ENCODE measurements at regions not wholly inside any gene's neighbourhood (a gene's known extent, or its start where the extent isn't known, plus 50 kb on each side); places are given as distances from the start of the nearest gene placed in this dataset.

GRCh38 chr12:46468160-46468559 lies 95.6 kb upstream of the SLC38A2 start:
- ATAC-seq (ENCODE audit: insufficient read depth, low FRiP score) (no peak), DNase-seq (no peak)
- Histone ChIP-seq H3K27ac (ENCODE audit: low read depth in 1 of 2, low read length in 1 of 2) (peak overlapping the region in 1 of 2 donors; percentile 70), H3K9ac (ENCODE audit: insufficient read depth in 1 of 2, low read length in 2 of 2) (no peak overlapping the region), H3K27me3 (ENCODE audit: control insufficient read depth in 3 of 3, insufficient read depth in 3 of 3, low read length in 2 of 3) (no peaks in the 10 kb centered on the region), H3K4me1 (ENCODE audit: control insufficient read depth in 5 of 5, insufficient read depth in 5 of 5, low read length in 5 of 5) (peaks cover 3 to 29% (median 15%) of the 10 kb centered on the region in 5 donors), H3K36me3 (ENCODE audit: control insufficient read depth in 4 of 4, insufficient read depth in 4 of 4, low read length in 4 of 4) (no peaks in the 10 kb centered on the region), H3K9me3 (ENCODE audit: control insufficient read depth in 4 of 4, insufficient read depth in 3 of 4, low read length in 3 of 4) (no peaks in the 10 kb centered on the region), H3K4me3 (no peak overlapping the region)
- 76 to 84% methylated on average over 6 of the region's 6 CpGs for WGBS, 2 donors
- TF ChIP-seq, protein P1, sequence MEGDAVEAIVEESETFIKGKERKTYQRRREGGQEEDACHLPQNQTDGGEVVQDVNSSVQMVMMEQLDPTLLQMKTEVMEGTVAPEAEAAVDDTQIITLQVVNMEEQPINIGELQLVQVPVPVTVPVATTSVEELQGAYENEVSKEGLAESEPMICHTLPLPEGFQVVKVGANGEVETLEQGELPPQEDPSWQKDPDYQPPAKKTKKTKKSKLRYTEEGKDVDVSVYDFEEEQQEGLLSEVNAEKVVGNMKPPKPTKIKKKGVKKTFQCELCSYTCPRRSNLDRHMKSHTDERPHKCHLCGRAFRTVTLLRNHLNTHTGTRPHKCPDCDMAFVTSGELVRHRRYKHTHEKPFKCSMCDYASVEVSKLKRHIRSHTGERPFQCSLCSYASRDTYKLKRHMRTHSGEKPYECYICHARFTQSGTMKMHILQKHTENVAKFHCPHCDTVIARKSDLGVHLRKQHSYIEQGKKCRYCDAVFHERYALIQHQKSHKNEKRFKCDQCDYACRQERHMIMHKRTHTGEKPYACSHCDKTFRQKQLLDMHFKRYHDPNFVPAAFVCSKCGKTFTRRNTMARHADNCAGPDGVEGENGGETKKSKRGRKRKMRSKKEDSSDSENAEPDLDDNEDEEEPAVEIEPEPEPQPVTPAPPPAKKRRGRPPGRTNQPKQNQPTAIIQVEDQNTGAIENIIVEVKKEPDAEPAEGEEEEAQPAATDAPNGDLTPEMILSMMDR (IDR thresholded peaks at IDR 0.05; ENCODE audit: control extremely low read depth, extremely low read depth) = no peak

- ATAC-seq (ENCODE audit: insufficient read depth, low FRiP score) = no peak
These were observed 92.7 kb upstream of the SLC38A2 start for GRCh38 chr12:46465307-46465706.

GRCh38 chr12:46464863-46465262 lies 92.3 kb upstream of the SLC38A2 start:
- no peak overlapping the region for H3K27ac ChIP-seq (ENCODE audit: low read depth in 1 of 2, low read length in 1 of 2)
- no peak overlapping the region for H3K9ac ChIP-seq (ENCODE audit: insufficient read depth in 1 of 2, low read length in 2 of 2)
- DNase-seq (no peak), ATAC-seq (ENCODE audit: insufficient read depth, low FRiP score) (no peak)
- no peaks in the 10 kb centered on the region for H3K27me3 ChIP-seq (ENCODE audit: control insufficient read depth in 3 of 3, insufficient read depth in 3 of 3, low read length in 2 of 3)
- 98 to 99% methylated on average over 3 of the region's 3 CpGs for WGBS, 2 donors
- no peak overlapping the region for H3K4me3 ChIP-seq
- peaks cover 6 to 33% (median 18%) of the 10 kb centered on the region in 5 donors for H3K4me1 ChIP-seq (ENCODE audit: control insufficient read depth in 5 of 5, insufficient read depth in 5 of 5, low read length in 5 of 5)
- no peaks in the 10 kb centered on the region for H3K36me3 ChIP-seq (ENCODE audit: control insufficient read depth in 4 of 4, insufficient read depth in 4 of 4, low read length in 4 of 4)
- TF ChIP-seq, protein P1 (IDR thresholded peaks at IDR 0.05; ENCODE audit: control extremely low read depth, extremely low read depth) = no peak
- no peaks in the 10 kb centered on the region for H3K9me3 ChIP-seq (ENCODE audit: control insufficient read depth in 4 of 4, insufficient read depth in 3 of 4, low read length in 3 of 4)

More at GRCh38 chr12:46465307-46465706, 92.7 kb upstream of the SLC38A2 start:
- Histone ChIP-seq H3K27ac (ENCODE audit: low read depth in 1 of 2, low read length in 1 of 2) (peak overlapping the region in 1 of 2 donors; percentile 50), H3K9ac (ENCODE audit: insufficient read depth in 1 of 2, low read length in 2 of 2) (no peak overlapping the region), H3K9me3 (ENCODE audit: control insufficient read depth in 4 of 4, insufficient read depth in 3 of 4, low read length in 3 of 4) (no peaks in the 10 kb centered on the region), H3K4me3 (no peak overlapping the region), H3K36me3 (ENCODE audit: control insufficient read depth in 4 of 4, insufficient read depth in 4 of 4, low read length in 4 of 4) (no peaks in the 10 kb centered on the region), H3K27me3 (ENCODE audit: control insufficient read depth in 3 of 3, insufficient read depth in 3 of 3, low read length in 2 of 3) (no peaks in the 10 kb centered on the region), H3K4me1 (ENCODE audit: control insufficient read depth in 5 of 5, insufficient read depth in 5 of 5, low read length in 5 of 5) (peaks cover 3 to 33% (median 22%) of the 10 kb centered on the region in 5 donors)
- no peak for DNase-seq
- TF ChIP-seq, protein P1 (IDR thresholded peaks at IDR 0.05; ENCODE audit: control extremely low read depth, extremely low read depth) = no peak
